Gastrocnemius medialis (tissue), 4 donors: ENCODE measurements at regions not wholly inside any gene's neighbourhood (a gene's known extent, or its start where the extent isn't known, plus 50 kb on each side); places are given as distances from the start of the nearest gene placed in this dataset.

Source experiments
- POLR2A ChIP-seq, 2 donors: fragments of 450-650 bp; IDR thresholded peaks; one replicate each; pipeline ENCODE4 v1.6.1; 2017; ENCODE audit warnings: antibody characterized with exemption in 2 of 2, mild to moderate bottlenecking in 2 of 2, moderate library complexity in 2 of 2
- TF ChIP-seq, protein P1 (sequence below), 5 experiments: fragments of 450-650 bp in 3 of 5; fragments of 200-600 bp in 2 of 5; sonication (generic) in 2 of 5; IDR thresholded peaks in 4 of 5; conservative IDR thresholded peaks in 1 of 5; 1 replicate in 4 of 5; 2 replicates in 1 of 5; pipeline ENCODE4 v1.5.1; 2016 to 2019; ENCODE audit warnings: antibody characterized with exemption in 5 of 5, mild to moderate bottlenecking in 3 of 5, moderate library complexity in 3 of 5

DNA sequence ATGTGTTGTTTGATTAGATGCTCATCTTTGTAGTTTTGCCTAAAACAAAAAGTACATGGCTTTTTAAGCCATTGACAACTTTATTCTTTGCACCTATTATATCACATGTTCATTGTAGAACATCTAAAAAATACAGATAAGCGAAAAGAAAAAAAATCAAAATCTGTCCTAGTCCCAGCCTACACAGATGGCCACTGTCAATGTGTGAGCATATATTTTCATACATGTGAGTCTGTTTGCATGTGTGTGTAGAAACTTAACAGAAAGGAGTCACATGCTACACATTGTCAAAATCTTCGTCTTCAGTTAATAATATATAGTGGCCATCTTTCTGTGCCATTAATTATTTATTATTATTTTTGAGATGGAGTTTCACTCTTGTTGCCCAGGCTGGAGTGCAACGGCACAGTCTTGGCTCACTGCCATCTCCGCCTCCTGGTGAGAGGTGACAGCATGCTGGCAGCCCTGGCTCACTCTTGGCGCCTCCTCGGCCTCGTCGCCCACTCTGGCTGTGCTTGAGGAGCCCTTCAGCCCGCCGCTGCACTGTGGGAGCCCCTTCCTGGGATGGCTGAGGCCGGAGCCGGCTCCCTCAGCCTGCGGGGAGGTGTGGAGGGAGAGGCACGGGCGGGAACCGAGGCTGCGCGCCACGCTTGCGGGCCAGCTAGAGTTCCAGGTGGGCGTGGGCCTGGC, 68.5 kb upstream of the AMZ2 start:
- no peak for TF ChIP-seq POLR2A (IDR thresholded peaks at IDR 0.05)
- TF ChIP-seq, protein P1, sequence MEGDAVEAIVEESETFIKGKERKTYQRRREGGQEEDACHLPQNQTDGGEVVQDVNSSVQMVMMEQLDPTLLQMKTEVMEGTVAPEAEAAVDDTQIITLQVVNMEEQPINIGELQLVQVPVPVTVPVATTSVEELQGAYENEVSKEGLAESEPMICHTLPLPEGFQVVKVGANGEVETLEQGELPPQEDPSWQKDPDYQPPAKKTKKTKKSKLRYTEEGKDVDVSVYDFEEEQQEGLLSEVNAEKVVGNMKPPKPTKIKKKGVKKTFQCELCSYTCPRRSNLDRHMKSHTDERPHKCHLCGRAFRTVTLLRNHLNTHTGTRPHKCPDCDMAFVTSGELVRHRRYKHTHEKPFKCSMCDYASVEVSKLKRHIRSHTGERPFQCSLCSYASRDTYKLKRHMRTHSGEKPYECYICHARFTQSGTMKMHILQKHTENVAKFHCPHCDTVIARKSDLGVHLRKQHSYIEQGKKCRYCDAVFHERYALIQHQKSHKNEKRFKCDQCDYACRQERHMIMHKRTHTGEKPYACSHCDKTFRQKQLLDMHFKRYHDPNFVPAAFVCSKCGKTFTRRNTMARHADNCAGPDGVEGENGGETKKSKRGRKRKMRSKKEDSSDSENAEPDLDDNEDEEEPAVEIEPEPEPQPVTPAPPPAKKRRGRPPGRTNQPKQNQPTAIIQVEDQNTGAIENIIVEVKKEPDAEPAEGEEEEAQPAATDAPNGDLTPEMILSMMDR (IDR thresholded peaks at IDR 0.05 in 4 of 5, conservative IDR thresholded peaks at IDR 0.05 in 1 of 5): no peak
